C4-2B (cell line): ENCODE measurements at regions not wholly inside any gene's neighbourhood (a gene's known extent, or its start where the extent isn't known, plus 50 kb on each side); places are given as distances from the start of the nearest gene placed in this dataset.

Experiments used
- ZFX ChIP-seq: fragments of 450-650 bp; IDR thresholded peaks from 2 replicates; pipeline ENCODE4 v1.6.1; 2017
- TF ChIP-seq, protein P1 (sequence below): fragments of 450-650 bp; conservative IDR thresholded peaks from 2 replicates; pipeline ENCODE4 v1.5.1; 2017; ENCODE audit warnings: mild to moderate bottlenecking

- TF ChIP-seq, protein P1, sequence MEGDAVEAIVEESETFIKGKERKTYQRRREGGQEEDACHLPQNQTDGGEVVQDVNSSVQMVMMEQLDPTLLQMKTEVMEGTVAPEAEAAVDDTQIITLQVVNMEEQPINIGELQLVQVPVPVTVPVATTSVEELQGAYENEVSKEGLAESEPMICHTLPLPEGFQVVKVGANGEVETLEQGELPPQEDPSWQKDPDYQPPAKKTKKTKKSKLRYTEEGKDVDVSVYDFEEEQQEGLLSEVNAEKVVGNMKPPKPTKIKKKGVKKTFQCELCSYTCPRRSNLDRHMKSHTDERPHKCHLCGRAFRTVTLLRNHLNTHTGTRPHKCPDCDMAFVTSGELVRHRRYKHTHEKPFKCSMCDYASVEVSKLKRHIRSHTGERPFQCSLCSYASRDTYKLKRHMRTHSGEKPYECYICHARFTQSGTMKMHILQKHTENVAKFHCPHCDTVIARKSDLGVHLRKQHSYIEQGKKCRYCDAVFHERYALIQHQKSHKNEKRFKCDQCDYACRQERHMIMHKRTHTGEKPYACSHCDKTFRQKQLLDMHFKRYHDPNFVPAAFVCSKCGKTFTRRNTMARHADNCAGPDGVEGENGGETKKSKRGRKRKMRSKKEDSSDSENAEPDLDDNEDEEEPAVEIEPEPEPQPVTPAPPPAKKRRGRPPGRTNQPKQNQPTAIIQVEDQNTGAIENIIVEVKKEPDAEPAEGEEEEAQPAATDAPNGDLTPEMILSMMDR: no peak
- no peak for TF ChIP-seq ZFX
Observed at GRCh38 chrX:39972340-39972739, 125.4 kb downstream of the BCOR start.
